Naive B cell (primary cell): ENCODE measurements at regions not wholly inside any gene's neighbourhood (a gene's known extent, or its start where the extent isn't known, plus 50 kb on each side); places are given as distances from the start of the nearest gene placed in this dataset.

ENCODE experiments used
- ATAC-seq, 2 donors: fragments of 150-1000 bp; cut with Tn5 transposase; 2 replicates each; pipeline ENCODE4 v1.10.0; 2021; ENCODE audit warnings: low read depth in 2 of 2, mild to moderate bottlenecking in 2 of 2, moderate library complexity in 2 of 2
- DNase-seq: peaks from one replicate; pipeline ENCODE4 v3.0.0; 2022
- H3K27ac Mint-ChIP-seq, 6 donors: one replicate each; pipeline ENCODE4 v1.8.0; 2020 to 2022; ENCODE audit warnings: mild to moderate bottlenecking in 6 of 6, mixed read lengths in 6 of 6, moderate library complexity in 5 of 6, inconsistent platforms in 2 of 6
- H3K27me3 Mint-ChIP-seq, 3 donors: one replicate each; pipeline ENCODE4 v1.8.0; 2021 to 2022; ENCODE audit warnings: mixed read lengths in 3 of 3, mild to moderate bottlenecking in 1 of 3
- H3K36me3 Mint-ChIP-seq, 2 donors: one replicate each; pipeline ENCODE4 v1.8.0; 2020 to 2022; ENCODE audit warnings: mixed read lengths in 2 of 2, inconsistent platforms in 1 of 2, mild to moderate bottlenecking in 1 of 2
- H3K4me1 Mint-ChIP-seq, 3 donors: one replicate each; pipeline ENCODE4 v1.8.0; 2020 to 2022; ENCODE audit warnings: mixed read lengths in 3 of 3, inconsistent platforms in 1 of 3, mild to moderate bottlenecking in 1 of 3, moderate library complexity in 1 of 3
- H3K4me3 Mint-ChIP-seq, 8 donors: one replicate each; pipeline ENCODE4 v1.8.0; 2020 to 2022; ENCODE audit warnings: mild to moderate bottlenecking in 8 of 8, mixed read lengths in 8 of 8, moderate library complexity in 8 of 8, inconsistent platforms in 2 of 8
- H3K9me3 Mint-ChIP-seq, 7 donors: one replicate each; pipeline ENCODE4 v1.8.0; 2020 to 2022; ENCODE audit warnings: mixed read lengths in 7 of 7, mild to moderate bottlenecking in 5 of 7, inconsistent platforms in 2 of 7, moderate library complexity in 1 of 7

DNA sequence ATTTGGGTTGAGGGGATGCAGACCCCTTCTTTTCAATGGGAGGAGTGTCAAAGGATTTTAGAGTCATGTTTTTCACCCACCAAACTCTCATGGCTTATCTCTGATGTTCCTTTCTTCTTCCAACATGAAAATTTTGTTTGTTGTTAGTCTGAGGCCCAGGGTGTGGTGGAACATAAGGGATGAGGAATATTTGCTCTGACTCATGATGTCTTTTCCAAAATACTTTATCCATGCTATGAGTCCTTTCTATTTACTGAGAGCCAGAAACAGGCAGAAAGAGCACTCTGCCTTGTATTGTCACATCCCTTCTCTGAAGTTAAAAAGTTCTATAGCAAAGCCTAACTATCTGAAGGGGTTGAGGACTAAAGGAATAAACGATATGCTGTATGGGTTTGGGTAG is 61.6 kb upstream of the GYPA start:
- H3K36me3 Mint-ChIP-seq, result no peaks in the 10 kb centered on the region
- ATAC-seq, result no peak
- peaks cover 6 to 15% (median 11%) of the 10 kb centered on the region in 7 donors for H3K9me3 Mint-ChIP-seq
- H3K4me3 Mint-ChIP-seq, result no peak overlapping the region
- H3K4me1 Mint-ChIP-seq, result no peaks in the 10 kb centered on the region
- no peak overlapping the region for H3K27ac Mint-ChIP-seq
- no peaks in the 10 kb centered on the region for H3K27me3 Mint-ChIP-seq
- no peak for DNase-seq

DNA sequence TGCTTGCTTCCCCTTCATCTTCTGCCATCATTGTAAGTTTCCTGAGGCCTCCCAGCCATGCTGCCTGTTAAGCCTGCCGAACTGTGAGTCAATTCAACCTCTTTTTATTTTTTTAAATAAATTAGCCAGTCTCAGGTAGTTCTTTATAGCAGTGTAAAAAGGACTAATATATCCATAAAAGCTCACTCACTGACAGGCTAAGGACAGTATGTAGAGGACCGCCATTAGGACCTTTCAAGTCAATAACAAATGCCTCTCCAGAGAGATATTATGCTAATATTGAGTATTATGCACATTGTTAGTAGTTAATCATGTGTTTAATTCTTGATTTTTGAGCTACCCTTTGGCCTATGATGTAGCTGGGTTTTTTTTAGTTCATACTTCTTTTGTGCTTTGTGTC is 62.6 kb upstream of the GYPA start:
- Mint-ChIP-seq H3K27ac (no peak overlapping the region), H3K4me1 (no peaks in the 10 kb centered on the region), H3K27me3 (no peaks in the 10 kb centered on the region), H3K9me3 (peaks cover 0 to 7% (median 4%) of the 10 kb centered on the region in 7 donors), H3K4me3 (no peak overlapping the region), H3K36me3 (no peaks in the 10 kb centered on the region)
- DNase-seq, result no peak
- no peak for ATAC-seq

DNA sequence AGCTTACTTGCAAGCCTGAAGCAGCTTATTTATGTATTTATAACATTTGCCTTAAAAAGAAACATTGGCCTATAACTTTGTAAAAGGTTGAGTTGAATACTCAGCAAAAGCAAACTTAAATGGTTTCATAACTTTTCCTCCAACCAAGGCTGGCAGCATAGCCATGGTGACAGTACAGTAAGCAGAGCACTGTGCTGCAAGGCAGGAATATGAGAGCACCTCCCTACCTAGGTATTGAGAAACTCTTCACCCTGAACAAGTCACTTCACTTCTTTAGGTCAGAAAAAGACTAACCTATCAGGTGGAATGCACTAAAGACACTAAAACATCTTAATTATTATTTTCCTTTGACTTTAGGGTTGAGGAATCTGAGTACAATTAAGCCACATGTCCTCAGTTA is 63.9 kb upstream of the GYPA start:
- H3K9me3 Mint-ChIP-seq, result no peaks in the 10 kb centered on the region
- no peak for DNase-seq
- ATAC-seq, result no peak
- no peak overlapping the region for H3K4me3 Mint-ChIP-seq
- H3K4me1 Mint-ChIP-seq, result no peaks in the 10 kb centered on the region
- no peaks in the 10 kb centered on the region for H3K27me3 Mint-ChIP-seq
- H3K27ac Mint-ChIP-seq, result no peak overlapping the region
- H3K36me3 Mint-ChIP-seq, result no peaks in the 10 kb centered on the region

DNA sequence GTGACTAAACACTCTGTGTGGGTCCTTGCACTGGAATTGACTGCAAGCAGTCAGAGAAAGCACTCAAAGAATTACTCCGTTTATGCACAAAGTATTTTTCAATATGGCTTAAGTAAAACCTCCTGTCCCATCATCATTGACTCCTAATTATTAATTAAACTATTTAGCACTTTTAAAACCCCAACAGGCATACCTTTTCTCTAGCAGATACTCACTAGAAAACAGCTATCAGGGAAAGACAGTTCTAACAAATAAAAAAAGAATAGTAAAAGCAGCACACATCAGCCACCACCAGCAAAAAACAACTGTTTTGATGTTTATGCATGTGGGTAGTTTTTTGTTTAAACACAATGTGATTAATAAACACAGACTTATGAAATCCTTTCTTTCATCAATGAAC is 66.2 kb upstream of the GYPA start:
- no peaks in the 10 kb centered on the region for H3K36me3 Mint-ChIP-seq

DNA sequence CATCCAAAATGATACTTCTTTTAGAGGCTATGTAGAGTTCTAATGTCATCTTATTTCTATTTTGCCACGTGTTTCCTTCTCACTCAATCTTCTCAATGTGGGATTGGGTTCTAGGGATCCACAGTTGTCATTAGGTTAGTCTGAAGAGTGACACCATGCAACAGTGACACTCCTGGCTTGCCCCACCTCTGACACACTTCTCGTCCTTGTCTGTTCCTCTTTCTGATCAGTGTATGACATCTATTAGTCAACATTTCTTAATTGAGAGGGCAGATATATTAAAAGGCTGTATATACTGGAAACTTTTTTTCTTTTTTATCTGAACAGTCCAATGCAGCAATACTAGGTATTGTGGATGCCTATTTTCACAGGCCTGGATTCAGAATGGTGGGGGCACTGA is 67.6 kb upstream of the GYPA start:
- H3K4me1 Mint-ChIP-seq, result no peaks in the 10 kb centered on the region
- H3K4me3 Mint-ChIP-seq, result no peak overlapping the region
- H3K27me3 Mint-ChIP-seq, result no peaks in the 10 kb centered on the region
- H3K36me3 Mint-ChIP-seq, result no peaks in the 10 kb centered on the region
- ATAC-seq, result no peak
- no peaks in the 10 kb centered on the region for H3K9me3 Mint-ChIP-seq
- no peak overlapping the region for H3K27ac Mint-ChIP-seq
- no peak for DNase-seq

More for the DNA sequence above, 66.2 kb upstream of the GYPA start:
- ATAC-seq, result no peak
- H3K4me3 Mint-ChIP-seq, result no peak overlapping the region
- no peak for DNase-seq
- H3K27ac Mint-ChIP-seq, result no peak overlapping the region
- H3K27me3 Mint-ChIP-seq, result no peaks in the 10 kb centered on the region
- no peaks in the 10 kb centered on the region for H3K9me3 Mint-ChIP-seq
- no peaks in the 10 kb centered on the region for H3K4me1 Mint-ChIP-seq

DNA sequence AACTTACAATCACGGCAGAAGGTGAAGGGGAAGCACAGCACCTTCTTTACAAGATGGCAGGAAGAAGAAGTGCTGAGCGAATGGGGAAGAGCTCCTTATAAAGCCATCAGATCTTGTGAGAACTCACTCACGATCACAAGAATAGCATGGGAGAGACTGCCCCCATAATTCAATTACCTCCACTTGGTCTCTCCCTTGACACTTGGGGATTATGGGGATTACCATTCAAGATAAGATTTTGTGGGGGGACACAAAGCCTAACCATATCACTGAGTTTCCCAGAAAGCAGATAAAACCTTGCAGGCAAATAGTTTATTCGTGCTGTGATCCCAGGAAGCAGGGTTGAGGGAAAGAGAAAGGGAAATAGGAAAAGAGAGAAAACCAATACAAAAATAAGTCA is 69.0 kb upstream of the GYPA start:
- ATAC-seq (no peak), DNase-seq (no peak)
- peaks cover 0 to 6% (median 2%) of the 10 kb centered on the region in 7 donors for H3K9me3 Mint-ChIP-seq
- no peaks in the 10 kb centered on the region for H3K36me3 Mint-ChIP-seq
- H3K4me3 Mint-ChIP-seq, result no peak overlapping the region
- no peak overlapping the region for H3K27ac Mint-ChIP-seq
- no peaks in the 10 kb centered on the region for H3K4me1 Mint-ChIP-seq
- H3K27me3 Mint-ChIP-seq, result no peaks in the 10 kb centered on the region

DNA sequence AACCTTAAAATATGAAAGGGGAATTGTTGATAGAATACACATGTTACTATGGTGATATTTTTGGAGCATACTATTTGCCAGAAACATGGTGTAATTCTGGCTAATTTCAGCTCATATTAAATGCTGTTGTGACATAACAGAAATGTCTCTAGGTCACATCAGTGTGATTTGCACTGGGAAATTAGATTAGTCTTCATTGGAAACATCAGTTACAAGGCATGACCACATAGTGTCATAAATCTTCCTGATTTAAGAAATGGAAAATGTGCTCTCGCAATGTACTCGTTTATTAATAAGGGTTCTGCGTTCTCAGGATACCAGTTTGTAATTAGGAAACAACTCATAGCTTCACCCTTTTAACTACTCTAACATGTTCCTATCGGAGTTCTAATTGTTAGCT is 72.9 kb upstream of the GYPA start:
- no peak overlapping the region for H3K27ac Mint-ChIP-seq
- ATAC-seq, result no peak
- H3K27me3 Mint-ChIP-seq, result no peaks in the 10 kb centered on the region
- H3K9me3 Mint-ChIP-seq, result peaks cover 0 to 6% (median 2%) of the 10 kb centered on the region in 7 donors
- no peak for DNase-seq
- H3K4me3 Mint-ChIP-seq, result no peak overlapping the region
- H3K4me1 Mint-ChIP-seq, result no peaks in the 10 kb centered on the region
- H3K36me3 Mint-ChIP-seq, result no peaks in the 10 kb centered on the region

DNA sequence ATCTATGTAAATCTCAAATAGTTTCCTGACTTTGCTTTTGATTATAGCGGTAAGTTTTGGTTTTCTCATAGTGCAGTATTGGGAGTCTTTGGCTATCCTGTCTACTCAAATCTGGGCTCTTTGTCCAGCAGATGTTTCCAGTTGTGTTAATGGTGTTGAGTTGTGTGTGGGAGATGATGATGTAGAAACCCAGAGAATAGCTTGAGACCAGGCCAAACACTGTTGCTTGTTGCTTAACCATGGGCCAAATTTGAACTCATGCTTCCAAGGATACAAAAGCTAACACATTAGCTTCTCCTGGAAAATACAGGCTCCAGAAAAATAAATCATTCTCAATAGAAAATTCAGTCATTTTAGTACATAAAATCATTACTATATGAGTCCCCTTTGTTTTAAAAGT is 82.6 kb upstream of the GYPA start:
- no peak overlapping the region for H3K4me3 Mint-ChIP-seq
- no peak overlapping the region for H3K27ac Mint-ChIP-seq
- H3K27me3 Mint-ChIP-seq, result no peaks in the 10 kb centered on the region
- ATAC-seq, result no peak
- no peaks in the 10 kb centered on the region for H3K36me3 Mint-ChIP-seq
- DNase-seq, result no peak
- no peaks in the 10 kb centered on the region for H3K4me1 Mint-ChIP-seq
- H3K9me3 Mint-ChIP-seq, result peaks cover 0 to 2% (median 0%) of the 10 kb centered on the region in 7 donors

DNA sequence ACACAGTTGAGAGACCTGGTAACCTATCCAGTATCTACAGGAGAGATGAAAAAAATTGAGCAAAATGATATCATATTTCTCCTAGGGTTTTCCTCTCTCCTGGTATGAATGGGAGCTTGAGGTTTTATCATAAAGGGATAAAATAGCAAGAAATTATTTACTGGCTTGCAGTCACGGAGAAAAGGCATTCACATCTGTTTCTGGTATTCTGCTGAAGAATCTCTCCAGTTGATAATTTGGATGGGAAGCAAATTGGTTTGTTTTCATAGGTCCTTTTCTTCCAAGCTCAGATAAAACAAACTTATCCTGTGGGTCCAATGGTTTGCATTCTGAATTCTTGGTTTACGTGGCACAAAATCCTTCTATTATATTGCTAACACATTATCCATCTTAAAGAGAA is 83.1 kb upstream of the GYPA start:
- H3K27me3 Mint-ChIP-seq, result no peaks in the 10 kb centered on the region
- no peaks in the 10 kb centered on the region for H3K36me3 Mint-ChIP-seq
- DNase-seq, result no peak
- peaks cover 0 to 2% (median 0%) of the 10 kb centered on the region in 7 donors for H3K9me3 Mint-ChIP-seq
- no peaks in the 10 kb centered on the region for H3K4me1 Mint-ChIP-seq
- no peak overlapping the region for H3K4me3 Mint-ChIP-seq
- no peak for ATAC-seq
- no peak overlapping the region for H3K27ac Mint-ChIP-seq

DNA sequence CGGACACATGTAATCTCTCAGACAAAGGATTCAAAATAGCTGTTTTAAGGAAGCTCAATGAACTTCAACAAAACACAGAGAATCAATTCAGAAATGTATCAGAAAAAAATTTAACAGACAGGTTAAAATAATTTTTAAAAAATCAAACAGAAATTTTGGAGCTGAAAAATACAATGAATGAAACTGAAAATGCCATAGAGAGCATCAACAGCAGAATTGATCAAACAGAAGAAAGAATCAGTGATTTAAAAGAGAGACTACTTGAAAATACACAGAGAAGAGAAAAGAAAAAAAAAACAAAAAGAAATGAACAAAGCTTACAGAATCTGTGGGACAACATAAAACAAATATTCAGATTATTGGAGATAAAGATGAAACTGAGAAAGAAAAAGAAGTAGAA is 118.8 kb upstream of the GYPA start:
- no peak for ATAC-seq
- Mint-ChIP-seq H3K27ac (no peak overlapping the region), H3K4me3 (no peak overlapping the region), H3K27me3 (no peaks in the 10 kb centered on the region), H3K36me3 (peaks cover 4 to 17% of the 10 kb centered on the region in 2 donors), H3K4me1 (no peaks in the 10 kb centered on the region), H3K9me3 (peaks cover 12 to 45% (median 16%) of the 10 kb centered on the region in 7 donors)
- no peak for DNase-seq

DNA sequence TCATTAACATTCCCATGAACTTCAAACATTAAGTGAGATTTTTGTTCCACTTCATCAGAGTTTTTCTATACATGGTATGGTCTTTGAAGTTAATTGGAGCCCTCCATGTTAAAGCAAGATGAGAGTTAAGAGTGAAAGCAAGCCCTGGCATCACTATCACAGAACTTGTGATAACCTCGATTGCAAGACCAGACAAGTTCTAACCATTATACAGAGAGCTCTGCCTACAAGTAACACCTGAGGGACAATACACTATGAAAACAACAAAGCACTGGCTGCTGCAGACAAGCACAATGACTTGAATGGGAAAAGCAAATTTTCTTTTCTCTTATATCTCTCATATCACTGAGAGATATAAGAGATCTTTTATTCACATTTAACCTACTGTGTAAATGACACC is 126.6 kb upstream of the GYPA start:
- peaks cover 0 to 7% (median 2%) of the 10 kb centered on the region in 7 donors for H3K9me3 Mint-ChIP-seq
- H3K27me3 Mint-ChIP-seq, result no peaks in the 10 kb centered on the region
- H3K4me3 Mint-ChIP-seq, result no peak overlapping the region
- ATAC-seq, result no peak
- H3K36me3 Mint-ChIP-seq, result no peaks in the 10 kb centered on the region
- H3K27ac Mint-ChIP-seq, result no peak overlapping the region
- no peak for DNase-seq
- no peaks in the 10 kb centered on the region for H3K4me1 Mint-ChIP-seq

DNA sequence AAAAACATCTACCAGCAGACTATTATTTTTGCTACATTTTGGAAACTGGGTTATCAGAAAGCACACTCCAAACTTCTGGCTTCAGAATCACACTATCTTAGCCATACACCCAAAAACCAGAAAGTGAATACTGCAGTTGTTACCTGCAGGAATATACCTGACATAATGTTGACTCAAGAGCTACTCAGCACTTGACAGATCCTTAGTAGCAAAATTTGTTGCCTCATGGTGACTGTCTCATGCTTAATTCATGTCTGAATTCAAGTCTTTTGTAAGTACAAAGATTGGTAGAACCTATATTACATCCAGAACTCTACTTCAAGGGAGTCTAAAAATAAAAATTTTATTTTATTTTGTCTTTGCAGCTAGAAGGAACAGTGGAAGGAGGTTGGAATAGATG is 140.2 kb upstream of the GYPA start:
- Mint-ChIP-seq H3K27me3 (no peaks in the 10 kb centered on the region), H3K27ac (no peak overlapping the region), H3K36me3 (no peaks in the 10 kb centered on the region), H3K4me3 (no peak overlapping the region), H3K4me1 (no peaks in the 10 kb centered on the region), H3K9me3 (peaks cover 0 to 4% (median 0%) of the 10 kb centered on the region in 7 donors)
- no peak for ATAC-seq
- no peak for DNase-seq

DNA sequence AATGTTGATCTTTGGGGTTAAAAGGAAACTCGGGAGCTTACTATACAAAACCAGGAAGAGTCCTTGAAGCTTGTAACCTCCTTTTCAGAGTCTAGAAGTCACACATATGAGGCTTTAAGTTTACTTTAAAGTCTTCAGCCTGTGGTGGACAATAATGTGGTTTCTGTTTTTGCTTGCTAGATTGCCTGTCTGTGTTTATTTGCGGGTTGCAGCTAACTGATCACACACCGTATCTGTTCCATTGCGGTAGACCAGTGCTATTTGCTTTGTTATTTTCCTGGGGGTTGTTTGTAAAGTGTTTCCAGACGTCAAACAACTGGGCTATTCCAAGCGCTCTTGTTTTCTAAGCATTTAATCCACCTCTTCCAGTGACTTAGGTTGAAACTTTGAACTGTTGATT is 143.0 kb upstream of the GYPA start:
- no peaks in the 10 kb centered on the region for H3K27me3 Mint-ChIP-seq
- ATAC-seq, result no peak
- no peak for DNase-seq
- H3K27ac Mint-ChIP-seq, result no peak overlapping the region
- no peaks in the 10 kb centered on the region for H3K4me1 Mint-ChIP-seq
- H3K4me3 Mint-ChIP-seq, result no peak overlapping the region
- peaks cover 0 to 4% (median 0%) of the 10 kb centered on the region in 7 donors for H3K9me3 Mint-ChIP-seq
- H3K36me3 Mint-ChIP-seq, result no peaks in the 10 kb centered on the region

DNA sequence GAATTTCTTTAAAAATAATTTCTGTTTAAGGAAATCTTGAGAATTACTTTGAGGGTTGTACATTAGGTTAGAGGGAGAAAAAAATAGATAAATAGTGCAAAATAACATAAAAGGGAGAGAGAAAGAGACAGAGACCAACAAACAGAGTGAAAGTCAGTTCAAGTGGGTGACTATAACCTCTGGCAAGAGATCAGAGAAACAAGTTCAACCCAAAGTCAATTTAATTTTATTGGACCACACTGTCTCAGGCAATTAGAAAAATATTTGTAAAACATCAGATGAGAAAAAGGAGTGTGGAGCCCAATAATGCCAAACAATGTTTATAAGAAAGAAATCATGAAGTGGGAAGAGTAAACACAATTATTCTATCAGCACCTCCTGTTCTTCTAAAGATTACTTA is 143.5 kb upstream of the GYPA start:
- Mint-ChIP-seq H3K27me3 (no peaks in the 10 kb centered on the region), H3K9me3 (peaks cover 0 to 4% (median 0%) of the 10 kb centered on the region in 7 donors), H3K4me1 (no peaks in the 10 kb centered on the region), H3K27ac (no peak overlapping the region), H3K4me3 (no peak overlapping the region), H3K36me3 (no peaks in the 10 kb centered on the region)
- DNase-seq (no peak), ATAC-seq (no peak)
